Peyer's patch (tissue), 4 donors: ENCODE measurements at regions not wholly inside any gene's neighbourhood (a gene's known extent, or its start where the extent isn't known, plus 50 kb on each side); places are given as distances from the start of the nearest gene placed in this dataset.
"Not testable (repeated sequence)": the region's sequence is repeated elsewhere in the genome, so short reads cannot be mapped to it uniquely, and the experiment has no call there.

Experiments
- DNase-seq, 3 donors: peaks; one replicate each; pipeline ENCODE4 v3.0.0-alpha.2; 2017 to 2019
- H3K27ac ChIP-seq, 4 donors: fragments of 200-600 bp; sonication (generic); one replicate each; pipeline ENCODE4 v1.5.1; 2016 to 2019
- H3K27me3 ChIP-seq, 2 donors: fragments of 200-600 bp; sonication (generic); one replicate each; pipeline ENCODE4 v1.5.1; 2019
- H3K36me3 ChIP-seq, 3 donors: fragments of 200-600 bp; sonication (generic); one replicate each; pipeline ENCODE4 v1.5.1; 2016 to 2019
- H3K4me1 ChIP-seq, 4 donors: fragments of 200-600 bp; sonication (generic); one replicate each; pipeline ENCODE4 v1.5.1; 2016 to 2019
- H3K4me3 ChIP-seq, 4 donors: fragments of 200-600 bp; sonication (generic); 1 replicate in 3 of 4; 2 replicates in 1 of 4; pipeline ENCODE4 v1.5.1; 2016 to 2019; ENCODE audit warnings: mild to moderate bottlenecking in 1 of 4
- H3K9me3 ChIP-seq, 4 donors: fragments of 200-600 bp; sonication (generic); one replicate each; pipeline ENCODE4 v1.5.1; 2016 to 2019; ENCODE audit warnings: mild to moderate bottlenecking in 1 of 4
- CTCF ChIP-seq, 6 experiments: fragments of 450-650 bp in 4 of 6; fragments of 200-600 bp in 2 of 6; sonication (generic) in 1 of 6; IDR thresholded peaks; one replicate each; pipeline ENCODE4 v1.5.1; 2017 to 2019; ENCODE audit warnings: antibody characterized with exemption in 6 of 6, mild to moderate bottlenecking in 3 of 6, moderate library complexity in 1 of 6
- POLR2A ChIP-seq, 2 donors: fragments of 450-650 bp; IDR thresholded peaks; one replicate each; pipeline ENCODE4 v1.5.1; 2017; ENCODE audit warnings: antibody characterized with exemption in 2 of 2, mild to moderate bottlenecking in 2 of 2, moderate library complexity in 2 of 2

- DNase-seq = no peak
- no peaks in the 10 kb centered on the region for H3K36me3 ChIP-seq
- H3K4me3 ChIP-seq = no peak overlapping the region
- H3K4me1 ChIP-seq = no peaks in the 10 kb centered on the region
- peaks cover 0 to 6% (median 0%) of the 10 kb centered on the region in 4 donors for H3K9me3 ChIP-seq
- H3K27me3 ChIP-seq = no peaks in the 10 kb centered on the region
- TF ChIP-seq POLR2A (IDR thresholded peaks at IDR 0.05) (no peak), CTCF (IDR thresholded peaks at IDR 0.05) (no peak)
- H3K27ac ChIP-seq = no peak overlapping the region
Observed at GRCh38 chr2:3899536-3900155, 196.3 kb downstream of the DCDC2C start.

- Histone ChIP-seq H3K4me3 (no peak overlapping the region), H3K36me3 (no peaks in the 10 kb centered on the region), H3K4me1 (no peaks in the 10 kb centered on the region), H3K9me3 (peaks cover 0 to 6% (median 0%) of the 10 kb centered on the region in 4 donors), H3K27ac (no peak overlapping the region), H3K27me3 (no peaks in the 10 kb centered on the region)
- no peak for DNase-seq
- no peak for TF ChIP-seq POLR2A (IDR thresholded peaks at IDR 0.05)
- TF ChIP-seq CTCF (IDR thresholded peaks at IDR 0.05) = no peak
Observed at GRCh38 chr2:3902131-3902530, 198.8 kb downstream of the DCDC2C start.

GRCh38 chr2:3904061-3904460 lies 200.7 kb downstream of the DCDC2C start:
- H3K9me3 ChIP-seq = peaks cover 0 to 6% (median 0%) of the 10 kb centered on the region in 4 donors
- TF ChIP-seq CTCF (IDR thresholded peaks at IDR 0.05) = no peak
- no peak for DNase-seq

DNA sequence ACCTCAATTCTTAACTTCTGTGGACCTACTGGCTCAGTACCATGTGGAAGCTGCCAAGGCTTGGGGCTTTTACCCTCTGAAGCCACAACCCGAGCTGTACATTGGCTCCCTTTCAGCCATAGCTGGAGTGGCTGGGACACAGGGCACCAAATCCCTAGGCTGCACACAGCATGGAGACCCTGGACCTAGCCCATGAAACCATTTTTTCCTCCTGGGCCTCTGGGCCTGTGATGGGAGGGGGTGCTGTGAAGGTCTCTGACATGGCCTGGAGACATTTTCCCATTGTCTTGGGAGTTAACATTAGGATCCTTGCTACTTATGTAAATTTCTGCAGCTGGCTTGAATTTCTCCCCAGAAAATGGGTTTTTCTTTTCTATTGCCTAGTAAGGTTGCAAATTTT lies 205.1 kb downstream of the DCDC2C start:
- not testable (repeated sequence) for H3K4me1 ChIP-seq, H3K27me3 ChIP-seq, H3K36me3 ChIP-seq

More at GRCh38 chr2:3904061-3904460, 200.7 kb downstream of the DCDC2C start:
- Histone ChIP-seq H3K27me3 (no peaks in the 10 kb centered on the region), H3K36me3 (no peaks in the 10 kb centered on the region), H3K4me1 (no peaks in the 10 kb centered on the region), H3K27ac (no peak overlapping the region), H3K4me3 (no peak overlapping the region)

DNA sequence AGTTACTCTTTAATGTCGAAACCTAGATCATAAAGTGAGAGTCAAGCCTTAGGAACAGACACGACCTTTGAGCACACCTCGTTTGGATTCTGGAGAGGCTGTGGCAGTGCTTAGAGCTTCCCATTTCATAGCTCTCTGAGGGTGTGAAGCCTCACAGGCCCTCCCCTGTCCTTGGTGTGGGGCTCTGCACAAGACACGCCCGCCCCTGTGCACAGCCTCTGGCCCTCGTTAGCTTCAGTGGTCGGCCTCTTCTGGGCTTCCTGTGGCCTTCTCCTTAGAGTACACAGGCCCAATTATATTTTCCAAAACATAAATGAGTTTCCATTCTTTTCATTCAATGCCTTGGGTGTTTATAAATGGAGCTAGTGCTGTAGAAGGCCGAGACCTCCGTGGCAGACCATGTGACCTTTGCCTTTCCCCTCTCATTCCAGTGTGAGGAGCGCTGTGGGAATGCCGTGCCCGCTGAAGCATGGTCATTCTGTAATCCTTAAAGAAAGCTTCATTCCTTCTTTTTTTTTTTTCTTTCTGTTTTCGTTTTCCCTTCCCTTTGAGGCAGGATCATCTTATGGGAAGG lies 208.6 kb downstream of the DCDC2C start:
- DNase-seq = no peak
- Histone ChIP-seq H3K27ac (no peak overlapping the region), H3K4me1 (no peaks in the 10 kb centered on the region), H3K27me3 (no peaks in the 10 kb centered on the region), H3K4me3 (no peak overlapping the region), H3K9me3 (no peaks in the 10 kb centered on the region), H3K36me3 (no peaks in the 10 kb centered on the region)
- TF ChIP-seq CTCF (IDR thresholded peaks at IDR 0.05) (no peak), POLR2A (IDR thresholded peaks at IDR 0.05) (no peak)

More for the DNA sequence above, 205.1 kb downstream of the DCDC2C start:
- not testable (repeated sequence) for DNase-seq, H3K27ac ChIP-seq, H3K4me3 ChIP-seq, H3K9me3 ChIP-seq

DNA sequence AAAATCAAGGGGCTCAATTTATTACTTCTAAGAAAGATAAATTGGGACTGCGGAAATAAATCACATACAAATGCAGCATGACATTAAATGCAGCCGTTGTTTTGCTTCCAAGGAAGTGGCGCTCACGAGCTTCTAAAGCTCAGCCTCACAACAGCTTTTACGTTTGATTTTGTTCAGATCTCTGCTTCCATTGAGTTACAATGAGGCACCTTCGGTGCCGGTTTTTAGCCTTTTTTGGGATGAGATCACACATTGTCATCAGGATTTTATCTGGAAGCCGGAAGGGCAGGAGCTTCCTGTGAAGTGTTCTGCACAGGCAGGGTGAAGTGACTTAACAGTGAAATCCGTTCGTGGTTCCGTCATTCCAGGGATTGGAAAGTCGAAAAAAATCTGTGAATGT lies 209.8 kb downstream of the DCDC2C start:
- H3K4me1 ChIP-seq = no peaks in the 10 kb centered on the region
- no peaks in the 10 kb centered on the region for H3K36me3 ChIP-seq
- no peak for TF ChIP-seq POLR2A (IDR thresholded peaks at IDR 0.05)
- no peak overlapping the region for H3K27ac ChIP-seq
- no peaks in the 10 kb centered on the region for H3K9me3 ChIP-seq
- DNase-seq = no peak
- no peak overlapping the region for H3K4me3 ChIP-seq
- no peaks in the 10 kb centered on the region for H3K27me3 ChIP-seq

DNA sequence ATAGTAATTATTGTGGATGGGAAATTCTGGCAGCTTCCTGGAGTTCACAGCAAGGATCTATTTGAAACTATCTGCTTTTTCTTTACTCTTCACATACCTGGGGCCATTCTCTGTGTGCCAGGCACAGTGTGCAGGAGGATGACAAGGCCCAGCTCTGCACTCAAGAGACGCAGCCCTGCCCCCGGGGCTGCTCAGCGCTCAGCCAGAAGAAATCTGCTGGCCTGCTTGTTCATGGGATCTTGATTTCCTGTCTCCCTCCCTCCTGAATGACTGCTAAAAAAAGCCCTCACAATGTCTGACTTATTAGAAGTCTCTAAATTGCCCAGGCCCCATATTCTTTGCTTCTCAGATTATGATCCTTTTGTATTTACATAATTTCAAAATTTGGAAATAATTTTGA lies 210.9 kb downstream of the DCDC2C start:
- TF ChIP-seq POLR2A (IDR thresholded peaks at IDR 0.05) (no peak), CTCF (IDR thresholded peaks at IDR 0.05) (no peak)

More for the DNA sequence above, 210.9 kb downstream of the DCDC2C start:
- H3K4me3 ChIP-seq = no peak overlapping the region
- no peaks in the 10 kb centered on the region for H3K4me1 ChIP-seq
- H3K36me3 ChIP-seq = no peaks in the 10 kb centered on the region
- DNase-seq = no peak
- H3K27ac ChIP-seq = no peak overlapping the region
- H3K9me3 ChIP-seq = no peaks in the 10 kb centered on the region
- H3K27me3 ChIP-seq = no peaks in the 10 kb centered on the region
